ENCODE measurements at regions not wholly inside any gene's neighbourhood (a gene's known extent, or its start where the extent isn't known, plus 50 kb on each side); places are given as distances from the start of the nearest gene placed in this dataset.

- no peak for DNase-seq (ENCODE audit: low read depth)
- in situ Hi-C loops (cut with HindIII; ENCODE audit: low sequenced_read_pairs) = loop anchor here (25.0 kb wide), 1 partner anchor 449 kb away; no protein-coding TSS in a partner anchor
- H3K4me3 ChIP-seq (ENCODE audit: low read depth, low read length) = peak overlapping the region; percentile 5
- TF ChIP-seq CTCF (IDR thresholded peaks at IDR 0.05; ENCODE audit: low read depth, low read length, missing control alignments) = no peak
These were observed 469.8 kb downstream of the FOXG1 start for GRCh38 chr14:29236401-29236800.

GRCh38 chr14:29236848-29237247, 470.3 kb downstream of the FOXG1 start:
- TF ChIP-seq CTCF (IDR thresholded peaks at IDR 0.05; ENCODE audit: low read depth, low read length, missing control alignments) = no peak
- in situ Hi-C loops (cut with HindIII; ENCODE audit: low sequenced_read_pairs) = loop anchor here (25.0 kb wide), 1 partner anchor 450 kb away; no protein-coding TSS in a partner anchor
- DNase-seq (ENCODE audit: low read depth) = peak; percentile 59
- peak overlapping the region; percentile 5 for H3K4me3 ChIP-seq (ENCODE audit: low read depth, low read length)

- peak; percentile 70 for DNase-seq (ENCODE audit: low read depth)
- in situ Hi-C loops (cut with HindIII; ENCODE audit: low sequenced_read_pairs) = loop anchor here (25.0 kb wide), 1 partner anchor 453 kb away; no protein-coding TSS in a partner anchor
- no peak overlapping the region for H3K4me3 ChIP-seq (ENCODE audit: low read depth, low read length)
- TF ChIP-seq CTCF (IDR thresholded peaks at IDR 0.05; ENCODE audit: low read depth, low read length, missing control alignments) = no peak
These were observed 473.5 kb downstream of the FOXG1 start for GRCh38 chr14:29240066-29240465.

- in situ Hi-C loops (cut with HindIII; ENCODE audit: low sequenced_read_pairs) = loop anchor here (25.0 kb wide), 1 partner anchor 456 kb away; no protein-coding TSS in a partner anchor
- H3K4me3 ChIP-seq (ENCODE audit: low read depth, low read length) = no peak overlapping the region
- peak; percentile 63 for DNase-seq (ENCODE audit: low read depth)
- TF ChIP-seq CTCF (IDR thresholded peaks at IDR 0.05; ENCODE audit: low read depth, low read length, missing control alignments) = no peak
These were observed 476.5 kb downstream of the FOXG1 start for GRCh38 chr14:29242755-29243754.

GRCh38 chr14:29255692-29256091, 489.1 kb downstream of the FOXG1 start:
- no peak overlapping the region for H3K4me3 ChIP-seq (ENCODE audit: low read depth, low read length)
- in situ Hi-C loops (cut with HindIII; ENCODE audit: low sequenced_read_pairs) = no loop called here
- TF ChIP-seq CTCF (IDR thresholded peaks at IDR 0.05; ENCODE audit: low read depth, low read length, missing control alignments) = no peak
- DNase-seq (ENCODE audit: low read depth) = no peak

GRCh38 chr14:29262979-29263378, 496.4 kb downstream of the FOXG1 start:
- in situ Hi-C loops (cut with HindIII; ENCODE audit: low sequenced_read_pairs) = no loop called here
- H3K4me3 ChIP-seq (ENCODE audit: low read depth, low read length) = no peak overlapping the region
- no peak for DNase-seq (ENCODE audit: low read depth)
- TF ChIP-seq CTCF (IDR thresholded peaks at IDR 0.05; ENCODE audit: low read depth, low read length, missing control alignments) = no peak

Data from astrocyte of the cerebellum (primary cell).